AG09309 (cell line): ENCODE measurements at regions not wholly inside any gene's neighbourhood (a gene's known extent, or its start where the extent isn't known, plus 50 kb on each side); places are given as distances from the start of the nearest gene placed in this dataset.

Experiments used
- DNase-seq: peaks from one replicate; pipeline ENCODE4 v3.0.0-alpha.2; 2010; ENCODE audit warnings: low read depth
- H3K4me3 ChIP-seq: 2 replicates; pipeline ENCODE4 v1.5.1; 2011; ENCODE audit warnings: mild to moderate bottlenecking, low read depth, low read length, moderate library complexity; ENCODE audit not compliant: control insufficient read depth
- CTCF ChIP-seq: IDR thresholded peaks from 2 replicates; pipeline ENCODE4 v1.5.1; 2011; ENCODE audit warnings: mild to moderate bottlenecking, low read depth, low read length, inconsistent platforms; ENCODE audit not compliant: insufficient read depth, control insufficient read depth; ENCODE audit errors: missing control alignments

GRCh38 chr9:1599961-1600360 is 415.2 kb upstream of the SMARCA2 start:
- no peak overlapping the region for H3K4me3 ChIP-seq
- no peak for DNase-seq
- no peak for TF ChIP-seq CTCF

GRCh38 chr9:1604942-1605560 is 410.1 kb upstream of the SMARCA2 start:
- no peak for DNase-seq

GRCh38 chr9:1606253-1606652 is 408.9 kb upstream of the SMARCA2 start:
- no peak overlapping the region for H3K4me3 ChIP-seq
- DNase-seq: no peak
- TF ChIP-seq CTCF: no peak

More at GRCh38 chr9:1604942-1605560, 410.1 kb upstream of the SMARCA2 start:
- no peak overlapping the region for H3K4me3 ChIP-seq
- TF ChIP-seq CTCF: peak; percentile 40

GRCh38 chr9:1612886-1613285 is 402.3 kb upstream of the SMARCA2 start:
- H3K4me3 ChIP-seq: no peak overlapping the region
- no peak for TF ChIP-seq CTCF
- no peak for DNase-seq

GRCh38 chr9:1617419-1617818 is 397.7 kb upstream of the SMARCA2 start:
- no peak overlapping the region for H3K4me3 ChIP-seq
- TF ChIP-seq CTCF: no peak
- no peak for DNase-seq

- peak; percentile 11 for TF ChIP-seq CTCF
- H3K4me3 ChIP-seq: no peak overlapping the region
- DNase-seq: no peak
These were observed 395.0 kb upstream of the SMARCA2 start for GRCh38 chr9:1619915-1620710.
